CD4-positive, CD25-positive, alpha-beta regulatory T cell (primary cell): ENCODE measurements at regions not wholly inside any gene's neighbourhood (a gene's known extent, or its start where the extent isn't known, plus 50 kb on each side); places are given as distances from the start of the nearest gene placed in this dataset.
A peak's percentile ranks its signal among the peaks of the same experiment; 100 is the strongest.

Experiments used
- ATAC-seq, 2 donors: fragments of 150-1000 bp; cut with Tn5 transposase; one replicate each; pipeline ENCODE4 v1.10.0; 2021; ENCODE audit warnings: low read depth in 2 of 2, moderate number of reproducible peaks in 2 of 2, moderate library complexity in 1 of 2
- DNase-seq, 3 donors: peaks; one replicate each; pipeline versions ENCODE4 v3.0.0 to v3.0.0-alpha.2; 2012 to 2022; ENCODE audit warnings: mixed read lengths in 1 of 3
- H3K27ac ChIP-seq: one replicate; pipeline ENCODE4 v1.7.0; 2013; ENCODE audit warnings: mild to moderate bottlenecking, low read length; ENCODE audit not compliant: insufficient read depth, poor library complexity, severe bottlenecking
- H3K27me3 ChIP-seq: one replicate; pipeline ENCODE4 v1.7.0; 2013; ENCODE audit warnings: low read length; ENCODE audit not compliant: control insufficient read depth, insufficient read depth
- H3K36me3 ChIP-seq: one replicate; pipeline ENCODE4 v1.7.0; 2013; ENCODE audit warnings: mild to moderate bottlenecking, low read length, moderate library complexity; ENCODE audit not compliant: control insufficient read depth, insufficient read depth
- H3K4me1 ChIP-seq: 2 replicates; pipeline ENCODE4 v1.7.0; 2013; ENCODE audit warnings: mild to moderate bottlenecking, low read length; ENCODE audit not compliant: insufficient read depth, control insufficient read depth, poor library complexity, severe bottlenecking
- H3K4me3 ChIP-seq: one replicate; pipeline ENCODE4 v1.7.0; 2013; ENCODE audit warnings: low read depth, mild to moderate bottlenecking, low read length, moderate library complexity
- H3K9me3 ChIP-seq, 2 experiments: 1 replicate in 1 of 2; 2 replicates in 1 of 2; pipeline ENCODE4 v1.7.0; 2013; ENCODE audit warnings: low read length in 2 of 2, mild to moderate bottlenecking in 1 of 2, moderate library complexity in 1 of 2; ENCODE audit not compliant: control insufficient read depth in 2 of 2
- H3K27ac Mint-ChIP-seq, 3 donors: one replicate each; pipeline ENCODE4 v1.8.0; 2020 to 2022; ENCODE audit warnings: mild to moderate bottlenecking in 3 of 3, mixed read lengths in 3 of 3, moderate library complexity in 2 of 3
- H3K27me3 Mint-ChIP-seq: one replicate; pipeline ENCODE4 v1.8.0; 2022; ENCODE audit warnings: mild to moderate bottlenecking, mixed read lengths
- H3K36me3 Mint-ChIP-seq: one replicate; pipeline ENCODE4 v1.8.0; 2020; ENCODE audit warnings: mixed read lengths
- H3K4me1 Mint-ChIP-seq, 4 donors: one replicate each; pipeline ENCODE4 v1.8.0; 2020 to 2022; ENCODE audit warnings: mixed read lengths in 4 of 4, mild to moderate bottlenecking in 1 of 4
- H3K4me3 Mint-ChIP-seq, 4 donors: one replicate each; pipeline ENCODE4 v1.8.0; 2020 to 2022; ENCODE audit warnings: mild to moderate bottlenecking in 4 of 4, mixed read lengths in 4 of 4, moderate library complexity in 3 of 4
- H3K9me3 Mint-ChIP-seq, 7 donors: one replicate each; pipeline ENCODE4 v1.8.0; 2020 to 2022; ENCODE audit warnings: mixed read lengths in 7 of 7, mild to moderate bottlenecking in 3 of 7, moderate library complexity in 2 of 7

- no peaks in the 10 kb centered on the region for H3K9me3 ChIP-seq
- H3K9me3 Mint-ChIP-seq: peaks cover 0 to 3% (median 0%) of the 10 kb centered on the region in 7 donors
- no peak overlapping the region for H3K27ac ChIP-seq
- H3K4me1 Mint-ChIP-seq: peaks cover 16 to 38% (median 25%) of the 10 kb centered on the region in 4 donors
- ATAC-seq: no peak
- DNase-seq: no peak
- peaks cover 14% of the 10 kb centered on the region for H3K4me1 ChIP-seq
- H3K4me3 ChIP-seq: no peak overlapping the region
- H3K27ac Mint-ChIP-seq: peak overlapping the region in 2 of 3 donors; percentile 24 to 87
- no peak overlapping the region for H3K4me3 Mint-ChIP-seq
- peaks cover 7% of the 10 kb centered on the region for H3K36me3 Mint-ChIP-seq
- no peaks in the 10 kb centered on the region for H3K27me3 ChIP-seq
- peaks cover 2% of the 10 kb centered on the region for H3K27me3 Mint-ChIP-seq
- H3K36me3 ChIP-seq: peaks cover 7% of the 10 kb centered on the region
These were observed 107.2 kb upstream of the EDEM3 start for GRCh38 chr1:184861755-184862336.

GRCh38 chr1:184860985-184861754 is 106.5 kb upstream of the EDEM3 start:
- Histone ChIP-seq H3K36me3 (peaks cover 7% of the 10 kb centered on the region), H3K27me3 (no peaks in the 10 kb centered on the region), H3K4me3 (no peak overlapping the region), H3K27ac (no peak overlapping the region), H3K9me3 (no peaks in the 10 kb centered on the region), H3K4me1 (peaks cover 9% of the 10 kb centered on the region)
- Mint-ChIP-seq H3K4me1 (peaks cover 12 to 32% (median 23%) of the 10 kb centered on the region in 4 donors), H3K27me3 (no peaks in the 10 kb centered on the region), H3K4me3 (no peak overlapping the region), H3K9me3 (peaks cover 0 to 3% (median 0%) of the 10 kb centered on the region in 7 donors), H3K27ac (peak overlapping the region in 2 of 3 donors; percentile 12 to 87), H3K36me3 (peaks cover 11% of the 10 kb centered on the region)
- DNase-seq (no peak), ATAC-seq (no peak)

- no peak overlapping the region for H3K27ac ChIP-seq
- H3K27me3 ChIP-seq: no peaks in the 10 kb centered on the region
- Mint-ChIP-seq H3K27ac (peak overlapping the region in 2 of 3 donors; percentile 12 to 69), H3K36me3 (peaks cover 11% of the 10 kb centered on the region), H3K9me3 (peaks cover 0 to 3% (median 0%) of the 10 kb centered on the region in 7 donors), H3K27me3 (no peaks in the 10 kb centered on the region), H3K4me3 (no peak overlapping the region), H3K4me1 (peaks cover 6 to 27% (median 17%) of the 10 kb centered on the region in 4 donors)
- H3K4me1 ChIP-seq: peaks cover 5% of the 10 kb centered on the region
- peaks cover 7% of the 10 kb centered on the region for H3K36me3 ChIP-seq
- ATAC-seq (no peak), DNase-seq (no peak)
- H3K4me3 ChIP-seq: no peak overlapping the region
- no peaks in the 10 kb centered on the region for H3K9me3 ChIP-seq
These were observed 105.9 kb upstream of the EDEM3 start for GRCh38 chr1:184860535-184860934.

GRCh38 chr1:184859381-184860105 is 104.9 kb upstream of the EDEM3 start:
- Mint-ChIP-seq H3K9me3 (no peaks in the 10 kb centered on the region), H3K4me1 (peaks cover 0 to 25% (median 13%) of the 10 kb centered on the region in 4 donors), H3K27ac (peak overlapping the region in 1 of 3 donors; percentile 59), H3K27me3 (no peaks in the 10 kb centered on the region), H3K36me3 (peaks cover 8% of the 10 kb centered on the region), H3K4me3 (no peak overlapping the region)
- Histone ChIP-seq H3K9me3 (no peaks in the 10 kb centered on the region), H3K27me3 (no peaks in the 10 kb centered on the region), H3K36me3 (peaks cover 8% of the 10 kb centered on the region), H3K27ac (no peak overlapping the region), H3K4me1 (peaks cover 5% of the 10 kb centered on the region), H3K4me3 (no peak overlapping the region)
- DNase-seq (no peak), ATAC-seq (no peak)

DNA sequence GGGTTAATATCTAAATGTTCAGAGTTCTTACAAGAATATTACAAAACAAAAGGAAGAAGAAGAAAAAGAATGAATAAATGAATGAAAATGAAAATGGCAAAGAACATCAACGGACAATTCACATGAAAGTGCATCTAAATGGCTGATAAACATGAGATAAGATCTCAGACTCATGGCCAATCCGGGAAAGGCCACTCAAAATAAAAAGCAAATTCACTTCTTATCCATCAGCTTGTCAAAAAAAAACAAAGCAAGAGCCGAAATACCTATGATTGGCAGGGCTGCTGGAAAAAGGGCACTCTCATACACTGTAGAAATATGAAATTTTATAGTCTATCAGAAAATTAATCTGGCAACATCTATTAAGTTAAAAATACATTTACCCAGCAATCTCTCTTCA is 103.6 kb upstream of the EDEM3 start:
- no peaks in the 10 kb centered on the region for H3K9me3 ChIP-seq
- DNase-seq (no peak), ATAC-seq (no peak)
- Mint-ChIP-seq H3K27ac (no peak overlapping the region), H3K27me3 (no peaks in the 10 kb centered on the region), H3K9me3 (peaks cover 0 to 2% (median 0%) of the 10 kb centered on the region in 7 donors), H3K4me3 (no peak overlapping the region), H3K4me1 (peaks cover 0 to 28% (median 15%) of the 10 kb centered on the region in 4 donors), H3K36me3 (peaks cover 8% of the 10 kb centered on the region)
- H3K36me3 ChIP-seq: peaks cover 10% of the 10 kb centered on the region
- H3K4me3 ChIP-seq: no peak overlapping the region
- no peaks in the 10 kb centered on the region for H3K27me3 ChIP-seq
- no peak overlapping the region for H3K27ac ChIP-seq
- peaks cover 5% of the 10 kb centered on the region for H3K4me1 ChIP-seq

DNA sequence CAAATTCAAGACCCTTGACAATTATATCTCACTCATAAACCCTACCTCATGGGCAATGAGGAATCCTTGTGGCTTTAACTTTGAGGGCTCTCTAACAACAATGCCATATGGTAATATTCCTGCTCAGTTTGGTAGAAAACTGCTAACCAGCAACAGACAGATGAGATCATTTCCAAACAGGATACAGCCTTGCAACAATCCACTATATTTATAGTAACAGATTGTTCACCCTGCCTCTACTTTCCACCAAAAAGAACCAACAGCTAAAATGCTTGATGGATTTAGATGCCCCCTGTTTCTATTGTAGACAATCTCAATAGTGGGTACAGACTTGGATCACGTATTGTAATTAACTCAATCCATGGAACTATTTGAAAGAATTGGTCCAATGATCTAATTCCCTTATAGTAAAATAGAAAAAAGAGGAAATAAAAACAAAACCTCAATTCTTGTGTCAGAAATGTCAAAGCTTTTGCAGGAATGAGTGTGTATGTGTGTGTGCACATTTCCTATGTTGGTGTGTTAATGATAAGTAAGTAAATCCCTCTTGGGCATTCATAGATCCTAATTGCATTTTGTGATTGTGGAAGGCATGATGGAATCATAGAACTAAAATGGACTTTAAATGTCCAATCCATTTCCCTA is 100.0 kb upstream of the EDEM3 start:
- H3K4me1 ChIP-seq: peaks cover 5% of the 10 kb centered on the region
- Mint-ChIP-seq H3K27me3 (no peaks in the 10 kb centered on the region), H3K36me3 (peaks cover 9% of the 10 kb centered on the region), H3K27ac (no peak overlapping the region), H3K4me3 (no peak overlapping the region), H3K9me3 (peaks cover 0 to 12% (median 2%) of the 10 kb centered on the region in 7 donors), H3K4me1 (peaks cover 0 to 23% (median 8%) of the 10 kb centered on the region in 4 donors)
- ATAC-seq (no peak), DNase-seq (no peak)
- no peaks in the 10 kb centered on the region for H3K9me3 ChIP-seq
- peaks cover 13% of the 10 kb centered on the region for H3K36me3 ChIP-seq
- H3K4me3 ChIP-seq: no peak overlapping the region
- no peaks in the 10 kb centered on the region for H3K27me3 ChIP-seq
- no peak overlapping the region for H3K27ac ChIP-seq

- H3K4me1 ChIP-seq: peaks cover 5% of the 10 kb centered on the region
- no peak overlapping the region for H3K4me3 ChIP-seq
- no peak for ATAC-seq
- no peaks in the 10 kb centered on the region for H3K9me3 ChIP-seq
- no peak for DNase-seq
- Mint-ChIP-seq H3K27me3 (no peaks in the 10 kb centered on the region), H3K4me1 (peaks cover 0 to 19% (median 8%) of the 10 kb centered on the region in 4 donors), H3K27ac (no peak overlapping the region), H3K9me3 (peaks cover 0 to 12% (median 2%) of the 10 kb centered on the region in 7 donors), H3K4me3 (no peak overlapping the region), H3K36me3 (peaks cover 9% of the 10 kb centered on the region)
- H3K36me3 ChIP-seq: peaks cover 11% of the 10 kb centered on the region
- no peak overlapping the region for H3K27ac ChIP-seq
- no peaks in the 10 kb centered on the region for H3K27me3 ChIP-seq
These were observed 99.4 kb upstream of the EDEM3 start for GRCh38 chr1:184854036-184854435.
